GM06990 (cell line): ENCODE measurements at regions not wholly inside any gene's neighbourhood (a gene's known extent, or its start where the extent isn't known, plus 50 kb on each side); places are given as distances from the start of the nearest gene placed in this dataset.

Experiments used
- DNase-seq: peaks from one replicate; pipeline ENCODE4 v3.0.0-alpha.2; 2011; ENCODE audit not compliant: insufficient read length; ENCODE audit errors: extremely low read depth
- H3K27me3 ChIP-seq: replicated peaks from 2 replicates; pipeline ENCODE4 v1.6.0; 2011; ENCODE audit warnings: low read length; ENCODE audit not compliant: control insufficient read depth, insufficient read depth
- H3K36me3 ChIP-seq: 2 replicates; pipeline ENCODE4 v1.5.1; 2011; ENCODE audit warnings: low read length; ENCODE audit not compliant: control insufficient read depth, insufficient read depth
- H3K4me3 ChIP-seq: replicated peaks from 2 replicates; pipeline ENCODE4 v1.5.1; 2011; ENCODE audit warnings: low read depth, mild to moderate bottlenecking, control low read depth, low read length
- TF ChIP-seq, protein P1 (sequence below): IDR thresholded peaks from 2 replicates; pipeline ENCODE4 v1.5.1; 2011; ENCODE audit warnings: low read length, control low read depth, mild to moderate bottlenecking, inconsistent platforms; ENCODE audit not compliant: insufficient read depth, poor library complexity, severe bottlenecking

GRCh38 chr18:73807551-73808192, 340.0 kb downstream of the FBXO15 start:
- Histone ChIP-seq H3K36me3 (no peaks in the 10 kb centered on the region), H3K27me3 (no peaks in the 10 kb centered on the region), H3K4me3 (no peak overlapping the region)
- TF ChIP-seq, protein P1, sequence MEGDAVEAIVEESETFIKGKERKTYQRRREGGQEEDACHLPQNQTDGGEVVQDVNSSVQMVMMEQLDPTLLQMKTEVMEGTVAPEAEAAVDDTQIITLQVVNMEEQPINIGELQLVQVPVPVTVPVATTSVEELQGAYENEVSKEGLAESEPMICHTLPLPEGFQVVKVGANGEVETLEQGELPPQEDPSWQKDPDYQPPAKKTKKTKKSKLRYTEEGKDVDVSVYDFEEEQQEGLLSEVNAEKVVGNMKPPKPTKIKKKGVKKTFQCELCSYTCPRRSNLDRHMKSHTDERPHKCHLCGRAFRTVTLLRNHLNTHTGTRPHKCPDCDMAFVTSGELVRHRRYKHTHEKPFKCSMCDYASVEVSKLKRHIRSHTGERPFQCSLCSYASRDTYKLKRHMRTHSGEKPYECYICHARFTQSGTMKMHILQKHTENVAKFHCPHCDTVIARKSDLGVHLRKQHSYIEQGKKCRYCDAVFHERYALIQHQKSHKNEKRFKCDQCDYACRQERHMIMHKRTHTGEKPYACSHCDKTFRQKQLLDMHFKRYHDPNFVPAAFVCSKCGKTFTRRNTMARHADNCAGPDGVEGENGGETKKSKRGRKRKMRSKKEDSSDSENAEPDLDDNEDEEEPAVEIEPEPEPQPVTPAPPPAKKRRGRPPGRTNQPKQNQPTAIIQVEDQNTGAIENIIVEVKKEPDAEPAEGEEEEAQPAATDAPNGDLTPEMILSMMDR, result no peak
- no peak for DNase-seq

GRCh38 chr18:73805991-73806390, 341.6 kb downstream of the FBXO15 start:
- Histone ChIP-seq H3K36me3 (no peaks in the 10 kb centered on the region), H3K27me3 (no peaks in the 10 kb centered on the region), H3K4me3 (no peak overlapping the region)
- TF ChIP-seq, protein P1, result no peak
- no peak for DNase-seq

DNA sequence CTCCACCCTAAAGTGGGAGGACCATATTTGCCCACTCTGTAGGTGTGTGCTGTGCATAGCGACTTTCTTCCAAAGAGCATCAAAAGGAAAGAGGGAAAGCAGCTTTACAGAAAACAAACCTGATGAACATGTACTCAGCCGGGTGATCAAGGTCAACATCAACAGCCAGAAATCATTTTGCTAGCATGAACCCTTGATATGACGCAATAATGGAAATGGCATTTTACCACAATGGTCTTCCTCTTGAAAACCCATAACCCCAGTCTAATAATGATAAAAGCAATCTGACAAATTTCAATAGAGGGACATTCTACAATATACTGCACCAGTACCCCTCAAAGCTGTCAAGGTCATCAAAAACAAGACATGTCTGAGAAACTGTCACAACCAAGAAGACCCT, 350.2 kb downstream of the FBXO15 start:
- TF ChIP-seq, protein P1, result no peak
- DNase-seq, result no peak
- Histone ChIP-seq H3K4me3 (no peak overlapping the region), H3K36me3 (no peaks in the 10 kb centered on the region), H3K27me3 (no peaks in the 10 kb centered on the region)

DNA sequence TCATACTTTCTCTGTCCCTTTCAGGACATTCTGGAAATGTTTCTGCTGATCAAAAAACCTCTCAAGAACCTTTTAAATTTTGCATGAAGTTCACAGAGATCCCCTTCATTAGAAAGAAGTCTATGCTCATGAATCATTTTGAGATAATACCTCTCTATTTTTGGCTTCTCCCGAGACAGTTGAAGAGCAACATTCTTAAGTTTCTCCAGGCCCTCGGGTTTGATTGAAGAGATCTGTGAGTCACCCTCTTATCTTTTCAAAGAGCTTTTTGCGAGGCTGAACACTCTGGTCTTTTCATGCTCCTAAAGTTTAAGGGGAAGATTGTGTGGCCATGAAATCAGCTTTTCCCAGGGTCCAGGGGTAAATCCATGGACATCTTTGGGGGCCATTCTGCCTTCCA, 354.2 kb downstream of the FBXO15 start:
- no peak overlapping the region for H3K4me3 ChIP-seq
- DNase-seq, result no peak
- H3K27me3 ChIP-seq, result no peaks in the 10 kb centered on the region
- H3K36me3 ChIP-seq, result no peaks in the 10 kb centered on the region
- TF ChIP-seq, protein P1, result no peak

- no peaks in the 10 kb centered on the region for H3K36me3 ChIP-seq
- no peak for DNase-seq
- H3K4me3 ChIP-seq, result no peak overlapping the region
- TF ChIP-seq, protein P1, result no peak
- H3K27me3 ChIP-seq, result no peaks in the 10 kb centered on the region
Observed at GRCh38 chr18:73791081-73791480, 356.6 kb downstream of the FBXO15 start.

DNA sequence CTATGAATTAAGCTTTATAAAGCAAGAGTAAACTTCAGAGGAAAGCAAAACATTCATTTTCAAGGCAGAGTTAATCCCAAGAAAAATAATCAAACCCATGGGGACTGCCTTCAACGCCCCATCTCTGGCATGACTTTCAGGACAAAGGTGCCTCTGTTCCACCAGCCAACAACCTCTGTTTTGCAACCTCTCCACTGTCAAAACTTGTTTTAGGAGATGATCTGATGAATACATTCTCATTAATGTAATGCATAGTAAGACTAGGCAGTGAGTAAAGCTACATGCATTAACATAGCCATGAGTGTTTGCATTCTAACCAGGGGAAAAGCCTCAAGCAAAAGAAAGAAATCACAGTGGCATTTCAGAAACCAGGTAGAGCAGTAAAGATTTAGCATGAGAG, 357.0 kb downstream of the FBXO15 start:
- TF ChIP-seq, protein P1, result no peak
- no peaks in the 10 kb centered on the region for H3K27me3 ChIP-seq
- no peak for DNase-seq
- no peak overlapping the region for H3K4me3 ChIP-seq
- no peaks in the 10 kb centered on the region for H3K36me3 ChIP-seq
